ENCODE measurements at regions not wholly inside any gene's neighbourhood (a gene's known extent, or its start where the extent isn't known, plus 50 kb on each side); places are given as distances from the start of the nearest gene placed in this dataset.
"Not testable (repeated sequence)": the region's sequence is repeated elsewhere in the genome, so short reads cannot be mapped to it uniquely, and the experiment has no call there.

DNA sequence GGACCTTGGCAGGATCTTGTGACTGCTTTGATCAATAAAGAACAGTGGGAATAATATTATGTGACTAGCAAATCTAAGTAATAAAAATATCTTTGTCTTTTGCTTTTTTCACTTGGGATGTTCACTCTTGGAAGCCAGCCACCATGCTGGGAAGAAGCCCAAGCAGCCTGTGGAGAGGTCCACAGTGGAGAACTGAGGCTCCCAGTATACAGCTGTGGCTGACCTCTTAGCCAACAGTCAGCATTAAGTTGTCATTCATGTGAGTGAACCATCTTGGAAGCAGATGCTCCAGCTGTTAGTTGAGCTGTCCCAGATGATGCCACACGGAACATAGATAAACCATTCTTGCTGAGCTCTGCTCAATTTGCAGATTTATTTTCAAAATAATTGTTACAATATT is 160.0 kb downstream of the OSR1 start:
- DNase-seq: no peak

DNA sequence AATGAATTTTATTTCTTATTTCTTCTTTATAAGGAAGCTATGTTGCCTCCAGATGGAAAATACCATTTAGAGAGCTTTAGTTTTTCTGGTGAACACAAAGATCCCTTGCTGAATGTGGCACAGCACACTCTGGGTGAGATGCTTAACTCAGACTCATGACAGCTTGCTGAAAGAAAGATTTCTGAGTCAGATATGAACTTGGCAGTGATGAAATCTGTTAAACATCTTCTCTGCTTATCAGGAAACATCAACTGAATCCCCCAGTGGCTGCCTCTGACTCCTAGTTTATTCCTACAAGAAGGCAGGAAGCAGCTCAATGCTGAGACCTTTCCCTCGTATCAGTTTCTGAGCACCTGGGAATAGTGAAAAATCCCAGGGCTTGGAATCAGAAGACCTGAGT is 162.8 kb downstream of the OSR1 start:
- no peak for DNase-seq

DNA sequence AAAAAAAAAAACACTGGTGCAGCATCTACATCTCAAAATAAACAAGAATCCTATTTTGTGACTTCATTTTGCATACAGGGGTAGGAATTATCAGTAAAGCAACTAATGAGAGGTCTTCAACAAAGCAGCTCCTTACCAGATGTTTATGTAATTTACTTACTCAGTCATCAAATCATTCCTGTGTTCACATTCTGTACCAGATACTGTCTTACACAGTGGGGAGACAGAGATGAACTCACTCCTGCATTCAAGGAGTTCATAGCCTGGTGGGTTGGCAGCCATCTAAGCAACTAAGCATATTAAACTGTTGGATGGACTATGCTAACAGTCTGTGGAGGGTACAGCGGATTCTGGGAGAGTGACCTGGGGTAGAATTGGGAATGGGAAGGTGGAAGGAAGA is 169.0 kb downstream of the OSR1 start:
- DNase-seq: no peak

DNA sequence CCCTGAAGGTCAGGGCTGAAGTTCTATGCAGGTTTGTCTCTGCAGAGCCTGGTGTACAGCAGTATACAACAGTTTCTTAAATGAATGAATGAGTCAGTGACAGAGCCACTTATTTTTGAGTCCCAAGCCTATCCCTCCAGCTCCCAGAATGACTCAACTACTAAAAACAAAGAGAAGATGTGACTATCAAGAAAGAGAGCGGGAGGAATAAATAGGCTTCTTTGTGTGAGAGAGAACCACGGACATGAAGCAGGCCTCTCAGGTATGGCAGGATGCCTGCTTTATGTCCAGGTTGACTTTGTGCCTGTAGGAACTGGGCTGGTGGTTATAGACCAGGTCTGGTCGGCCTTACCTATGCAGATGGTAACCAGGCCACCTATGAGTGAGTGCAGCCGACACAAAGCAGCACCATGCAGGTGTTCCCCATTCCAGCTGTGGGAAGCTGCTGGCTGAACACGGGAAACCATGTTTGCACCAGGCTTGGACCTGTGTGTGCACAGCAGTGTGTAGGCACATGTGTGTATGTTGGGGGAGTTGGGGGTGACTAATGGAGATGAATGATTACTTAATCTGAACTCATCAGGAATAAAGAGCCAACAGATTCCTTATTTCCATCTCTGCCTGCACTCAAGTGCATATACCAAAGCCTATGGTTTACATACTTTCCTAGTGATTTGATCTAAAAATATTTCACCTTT is 171.0 kb downstream of the OSR1 start:
- no peak for DNase-seq

- no peak for DNase-seq
Measured at GRCh38 chr2:19185086-19185485, 173.3 kb downstream of the OSR1 start.

- DNase-seq: no peak
Measured at GRCh38 chr2:19178175-19178574, 180.2 kb downstream of the OSR1 start.

DNA sequence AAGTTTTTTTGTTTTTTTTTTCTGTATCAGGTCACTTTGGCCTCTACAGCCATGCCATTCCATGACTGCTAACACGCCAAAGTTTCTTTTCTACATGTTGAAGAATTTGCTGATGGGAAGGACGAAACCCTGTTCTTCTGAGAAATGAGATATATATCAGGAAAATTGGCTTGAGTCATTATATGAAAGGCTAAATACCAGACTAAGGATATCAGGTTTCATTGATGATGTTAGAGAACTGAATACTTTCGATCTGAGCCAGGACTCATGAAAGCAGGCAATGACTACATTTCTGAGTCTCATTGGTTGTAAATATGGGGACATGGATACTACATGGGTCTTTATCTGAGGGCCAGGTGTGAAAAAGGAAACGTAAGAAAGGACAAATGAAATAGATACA is 181.4 kb downstream of the OSR1 start:
- no peak for DNase-seq

- no peak for DNase-seq
Measured at GRCh38 chr2:19176172-19176852, 182.1 kb downstream of the OSR1 start.

- no peak for DNase-seq
Measured at GRCh38 chr2:19174176-19174575, 184.2 kb downstream of the OSR1 start.

DNA sequence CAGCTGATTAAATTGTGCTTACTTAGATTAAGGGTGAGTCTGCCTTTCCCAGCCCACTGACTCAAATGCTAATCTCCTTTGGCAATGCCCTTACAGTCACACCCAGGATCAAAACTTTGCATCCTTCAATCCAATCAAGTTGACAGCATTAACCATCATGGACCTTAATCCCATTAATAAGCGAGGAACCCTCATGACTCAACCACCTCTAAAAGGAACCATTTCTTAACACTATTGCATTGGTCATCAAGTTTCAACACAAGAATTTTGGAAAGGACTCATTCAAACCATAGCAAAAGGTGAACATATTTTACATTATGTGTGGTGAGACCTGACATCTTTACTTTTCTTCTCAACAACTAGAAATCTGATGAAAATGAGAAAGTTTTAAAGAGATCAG is 187.0 kb downstream of the OSR1 start:
- no peak for DNase-seq

- DNase-seq: no peak
Measured at GRCh38 chr2:19169134-19169768, 189.2 kb downstream of the OSR1 start.

- not testable (repeated sequence) for DNase-seq
Measured at GRCh38 chr2:19164099-19164498, 194.3 kb downstream of the OSR1 start.

DNA sequence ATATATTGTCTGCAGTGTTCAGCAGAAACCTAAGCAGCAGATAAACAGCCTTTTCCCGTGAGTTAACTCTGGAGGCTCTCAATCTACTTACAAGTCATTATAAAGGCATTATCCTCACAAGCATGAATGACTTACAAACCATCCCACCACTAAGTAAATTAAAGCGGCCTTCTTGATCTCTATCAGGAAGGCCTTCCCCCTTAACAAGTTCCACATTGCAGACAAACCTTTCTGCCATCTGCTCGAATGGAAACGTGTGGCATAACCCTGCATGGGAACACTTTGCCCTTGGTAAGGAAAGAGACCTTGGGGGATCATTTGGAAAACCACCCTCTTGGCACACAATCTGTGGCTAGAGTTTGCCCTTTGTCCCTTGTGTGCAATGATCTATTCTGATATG is 199.5 kb downstream of the OSR1 start:
- no peak for DNase-seq

DNA sequence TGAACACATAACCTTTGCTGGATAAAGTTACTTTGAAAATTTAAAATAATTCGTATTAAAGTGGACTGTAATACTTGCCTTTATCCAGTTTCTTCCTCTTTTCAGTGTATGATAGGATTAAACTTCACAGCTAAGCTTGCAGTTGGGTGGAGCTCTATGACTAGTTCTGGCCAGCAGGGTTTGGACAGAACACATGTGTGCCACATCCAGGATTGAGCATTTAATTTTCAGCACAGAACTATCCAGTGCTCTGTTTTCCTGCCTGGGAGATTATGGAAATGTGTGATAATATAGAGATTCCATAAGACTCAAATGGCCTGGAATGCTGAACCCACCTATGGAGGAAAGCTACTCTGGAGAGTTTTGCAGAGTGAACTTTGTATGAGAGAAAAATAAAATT is 200.2 kb downstream of the OSR1 start:
- no peak for DNase-seq

GRCh38 chr2:19156646-19157045 is 201.8 kb downstream of the OSR1 start:
- DNase-seq: no peak

DNA sequence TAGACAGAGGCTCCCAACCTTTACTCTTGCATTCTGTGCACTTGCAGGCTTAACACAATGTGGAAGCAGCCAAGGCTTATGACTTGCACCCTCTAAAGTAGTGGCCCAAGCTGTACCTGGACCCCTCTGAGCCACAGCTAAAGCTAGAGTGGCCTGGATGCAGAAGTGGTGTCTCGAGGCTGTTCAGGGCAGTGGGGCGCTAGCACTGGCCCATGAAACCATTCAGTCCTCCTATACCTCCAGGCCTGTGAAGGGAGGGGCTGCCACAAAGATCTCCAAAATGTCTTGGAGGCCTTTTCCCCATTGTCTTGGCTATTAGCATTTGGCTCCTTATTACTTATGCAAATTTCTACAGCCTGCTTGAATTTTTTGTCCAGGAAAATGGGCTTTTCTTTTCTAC is 207.7 kb downstream of the OSR1 start:
- DNase-seq: no peak

DNA sequence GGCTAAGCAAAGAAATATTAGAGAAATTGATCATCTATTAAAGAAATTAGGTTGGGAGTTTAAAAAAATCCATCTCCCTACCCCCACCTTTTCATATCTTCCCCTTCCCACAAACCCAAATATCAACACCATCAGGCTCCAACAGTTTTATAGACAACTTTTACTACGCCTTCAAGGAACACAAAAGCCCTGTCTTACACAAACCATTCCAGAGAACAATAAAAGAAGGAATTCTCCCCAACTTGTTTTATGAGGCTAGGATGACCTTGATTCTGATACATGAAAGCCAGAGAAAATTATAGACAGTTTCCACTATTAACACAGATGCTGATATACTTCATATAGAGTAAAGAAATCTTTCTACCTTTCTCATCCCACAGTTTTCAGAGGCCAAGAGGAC is 211.6 kb downstream of the OSR1 start:
- no peak for DNase-seq

DNA sequence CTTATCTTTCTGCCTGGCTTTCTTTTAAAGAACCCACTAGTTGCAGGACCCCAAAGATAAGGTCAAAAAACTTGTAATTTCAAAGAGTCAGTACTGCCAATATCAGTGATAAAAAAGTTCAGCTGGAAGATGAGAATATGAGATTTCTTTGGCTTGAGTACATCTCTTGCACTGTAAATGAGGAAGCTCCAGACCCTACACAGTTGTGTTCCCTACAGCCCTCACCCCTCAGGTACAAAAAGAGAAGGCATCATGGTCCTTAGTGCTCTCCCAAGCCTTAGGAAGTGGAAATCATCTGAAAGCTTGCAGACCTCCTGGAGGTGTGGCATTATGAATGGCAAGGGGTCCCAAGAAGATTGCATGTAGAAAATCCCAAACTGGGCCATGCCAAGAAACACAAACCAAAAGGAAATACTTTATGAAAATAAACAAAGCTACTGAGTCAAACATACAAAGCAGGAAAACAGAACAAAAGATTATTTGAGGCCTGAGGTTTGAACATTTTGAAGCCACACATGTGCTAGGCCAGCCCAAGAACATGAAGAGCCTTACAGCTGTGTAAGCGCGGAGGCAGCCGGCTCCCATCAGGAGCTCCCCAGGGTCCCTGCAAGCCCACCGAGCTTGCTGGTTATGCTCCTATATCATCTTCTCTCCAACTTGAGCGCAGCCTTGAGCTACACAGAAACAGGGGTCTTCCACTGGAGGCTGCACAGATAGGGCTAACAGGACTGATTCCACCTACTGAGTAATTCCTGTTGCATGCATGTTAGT is 217.0 kb downstream of the OSR1 start:
- no peak for DNase-seq

GRCh38 chr2:19140463-19141208 is 217.8 kb downstream of the OSR1 start:
- no peak for DNase-seq

GRCh38 chr2:19139386-19139785 is 219.0 kb downstream of the OSR1 start:
- no peak for DNase-seq

GRCh38 chr2:19138264-19138825 is 220.1 kb downstream of the OSR1 start:
- no peak for DNase-seq

DNA sequence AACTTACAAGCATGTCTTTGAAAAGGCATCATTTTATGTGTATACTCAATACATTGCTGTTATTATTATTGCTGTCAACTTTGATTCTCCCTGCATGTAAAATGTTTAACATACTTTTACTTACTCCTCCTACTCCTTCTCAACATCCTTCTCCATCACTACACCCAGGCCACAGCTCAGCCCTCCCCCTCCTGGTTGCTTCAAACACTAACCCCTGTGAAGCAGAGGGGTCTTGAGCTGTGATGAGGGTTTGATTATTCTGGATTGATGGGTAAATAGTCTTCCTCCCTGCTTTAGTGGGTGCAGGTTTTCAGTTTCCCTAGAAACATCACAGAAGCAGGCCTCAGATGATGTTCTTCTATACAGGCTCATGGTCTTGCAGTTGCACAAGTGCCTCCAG is 221.0 kb downstream of the OSR1 start:
- DNase-seq: no peak

GRCh38 chr2:19132967-19133366 is 225.5 kb downstream of the OSR1 start:
- no peak for DNase-seq
